PFSK-1 (cell line): ENCODE measurements at regions not wholly inside any gene's neighbourhood (a gene's known extent, or its start where the extent isn't known, plus 50 kb on each side); places are given as distances from the start of the nearest gene placed in this dataset.

Experiments
- POLR2AphosphoS5 ChIP-seq: IDR thresholded peaks from 2 replicates; pipeline ENCODE4 v1.6.1; 2012; ENCODE audit warnings: low read depth, mild to moderate bottlenecking, control low read depth, low read length, moderate library complexity
- SIN3A ChIP-seq: IDR thresholded peaks from 2 replicates; pipeline ENCODE4 v1.6.1; 2012; ENCODE audit warnings: mild to moderate bottlenecking, low read length, moderate library complexity, borderline replicate concordance; ENCODE audit not compliant: insufficient read depth
- TAF1 ChIP-seq: IDR thresholded peaks from 2 replicates; pipeline ENCODE4 v1.6.1; 2012; ENCODE audit warnings: low read length, control low read depth, borderline replicate concordance; ENCODE audit not compliant: insufficient read depth
- TF ChIP-seq, protein P1 (sequence below), 2 experiments: IDR thresholded peaks; 2 replicates each; pipeline versions ENCODE4 v1.6.1 to v1.8.0; 2011 to 2012; ENCODE audit warnings: low read depth in 2 of 2, low read length in 2 of 2, control low read depth in 1 of 2, inconsistent platforms in 1 of 2, mild to moderate bottlenecking in 1 of 2, moderate library complexity in 1 of 2; ENCODE audit not compliant: insufficient read depth in 1 of 2

DNA sequence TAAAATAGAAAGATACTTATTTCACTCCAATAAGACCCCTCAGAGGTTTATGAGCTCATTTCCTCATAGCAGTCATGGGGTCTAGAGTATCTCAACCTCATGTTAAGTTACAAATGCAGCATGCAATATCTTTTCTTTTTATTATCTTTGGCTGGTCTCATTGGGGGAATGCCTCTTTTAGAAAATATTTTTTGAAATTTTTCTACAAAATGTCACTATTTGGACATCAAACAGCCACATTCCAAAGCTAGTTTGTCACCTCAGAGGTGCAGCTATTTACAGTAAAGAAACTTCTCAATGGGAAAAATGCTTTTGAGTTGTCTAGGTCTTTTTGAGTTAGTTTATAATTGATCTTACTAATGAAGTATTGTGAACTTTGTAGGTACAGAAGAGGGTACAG is 370.7 kb upstream of the LRATD1 start:
- TF ChIP-seq SIN3A (no peak), POLR2AphosphoS5 (no peak), TAF1 (no peak)
- TF ChIP-seq, protein P1, sequence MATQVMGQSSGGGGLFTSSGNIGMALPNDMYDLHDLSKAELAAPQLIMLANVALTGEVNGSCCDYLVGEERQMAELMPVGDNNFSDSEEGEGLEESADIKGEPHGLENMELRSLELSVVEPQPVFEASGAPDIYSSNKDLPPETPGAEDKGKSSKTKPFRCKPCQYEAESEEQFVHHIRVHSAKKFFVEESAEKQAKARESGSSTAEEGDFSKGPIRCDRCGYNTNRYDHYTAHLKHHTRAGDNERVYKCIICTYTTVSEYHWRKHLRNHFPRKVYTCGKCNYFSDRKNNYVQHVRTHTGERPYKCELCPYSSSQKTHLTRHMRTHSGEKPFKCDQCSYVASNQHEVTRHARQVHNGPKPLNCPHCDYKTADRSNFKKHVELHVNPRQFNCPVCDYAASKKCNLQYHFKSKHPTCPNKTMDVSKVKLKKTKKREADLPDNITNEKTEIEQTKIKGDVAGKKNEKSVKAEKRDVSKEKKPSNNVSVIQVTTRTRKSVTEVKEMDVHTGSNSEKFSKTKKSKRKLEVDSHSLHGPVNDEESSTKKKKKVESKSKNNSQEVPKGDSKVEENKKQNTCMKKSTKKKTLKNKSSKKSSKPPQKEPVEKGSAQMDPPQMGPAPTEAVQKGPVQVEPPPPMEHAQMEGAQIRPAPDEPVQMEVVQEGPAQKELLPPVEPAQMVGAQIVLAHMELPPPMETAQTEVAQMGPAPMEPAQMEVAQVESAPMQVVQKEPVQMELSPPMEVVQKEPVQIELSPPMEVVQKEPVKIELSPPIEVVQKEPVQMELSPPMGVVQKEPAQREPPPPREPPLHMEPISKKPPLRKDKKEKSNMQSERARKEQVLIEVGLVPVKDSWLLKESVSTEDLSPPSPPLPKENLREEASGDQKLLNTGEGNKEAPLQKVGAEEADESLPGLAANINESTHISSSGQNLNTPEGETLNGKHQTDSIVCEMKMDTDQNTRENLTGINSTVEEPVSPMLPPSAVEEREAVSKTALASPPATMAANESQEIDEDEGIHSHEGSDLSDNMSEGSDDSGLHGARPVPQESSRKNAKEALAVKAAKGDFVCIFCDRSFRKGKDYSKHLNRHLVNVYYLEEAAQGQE (IDR thresholded peaks at IDR 0.05; ENCODE audit: insufficient read depth in 1 of 2, low read depth in 2 of 2, low read length in 2 of 2), result no peak
